ENCODE measurements at regions not wholly inside any gene's neighbourhood (a gene's known extent, or its start where the extent isn't known, plus 50 kb on each side); places are given as distances from the start of the nearest gene placed in this dataset.

- no peak for DNase-seq
Observed at GRCh38 chr6:227074-227782, 65.1 kb upstream of the DUSP22 start.

DNA sequence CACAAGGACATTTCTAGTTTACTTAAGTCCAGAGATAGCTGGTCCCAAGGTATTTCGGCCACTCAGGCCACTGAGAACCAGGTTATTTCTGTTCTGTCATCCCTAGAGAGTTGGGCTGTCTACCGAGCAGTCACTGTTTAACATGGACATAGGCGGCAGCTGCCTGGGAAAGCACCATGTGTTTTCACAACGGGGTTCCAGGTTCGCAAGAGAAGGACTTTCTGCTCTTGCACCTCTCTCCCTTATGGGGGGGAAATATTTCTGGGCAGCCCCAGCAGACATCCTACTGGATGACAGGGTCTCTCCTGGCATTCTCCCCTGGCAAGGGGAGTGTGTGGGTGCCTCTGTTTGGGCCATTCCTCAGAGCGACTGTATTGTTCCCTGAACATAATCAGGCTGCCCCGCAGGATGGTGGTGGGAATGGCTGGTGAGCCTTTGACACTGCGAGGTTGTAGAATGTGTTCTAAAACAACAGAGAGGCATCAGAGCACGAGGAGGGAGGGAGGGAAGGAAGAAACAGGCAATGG lies 64.4 kb upstream of the DUSP22 start:
- no peak for DNase-seq

GRCh38 chr6:228881-229651 lies 63.2 kb upstream of the DUSP22 start:
- no peak for DNase-seq

GRCh38 chr6:231779-232178 lies 60.5 kb upstream of the DUSP22 start:
- DNase-seq, result no peak

- no peak for DNase-seq
Observed at GRCh38 chr6:232982-233640, 59.2 kb upstream of the DUSP22 start.

GRCh38 chr6:234706-235372 lies 57.4 kb upstream of the DUSP22 start:
- no peak for DNase-seq

GRCh38 chr6:235763-236360 lies 56.4 kb upstream of the DUSP22 start:
- no peak for DNase-seq

DNA sequence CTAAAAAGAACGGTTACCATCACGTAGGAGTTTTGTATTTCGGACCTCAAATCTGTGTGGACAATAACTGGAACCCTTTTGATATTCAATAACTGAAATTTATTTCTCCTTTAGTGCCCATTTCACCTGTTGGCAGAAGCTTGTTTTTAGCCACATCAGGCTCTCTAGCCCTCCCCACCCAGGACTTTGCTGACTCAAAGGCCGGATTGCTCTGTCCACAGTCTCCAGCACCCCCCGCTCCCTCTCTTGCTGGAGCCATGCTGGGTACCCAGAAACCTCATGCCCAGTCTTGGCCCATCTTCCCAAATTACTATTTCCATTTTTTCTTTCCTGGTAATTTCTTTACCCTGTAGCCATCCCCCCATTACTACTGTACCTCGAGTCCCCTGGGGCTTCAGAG lies 55.8 kb upstream of the DUSP22 start:
- no peak for DNase-seq

GRCh38 chr6:240151-240550 lies 52.1 kb upstream of the DUSP22 start:
- no peak for DNase-seq

- DNase-seq, result no peak
Observed at GRCh38 chr6:241336-241865, 50.9 kb upstream of the DUSP22 start.
